ENCODE measurements at regions not wholly inside any gene's neighbourhood (a gene's known extent, or its start where the extent isn't known, plus 50 kb on each side); places are given as distances from the start of the nearest gene placed in this dataset.
"Not testable (repeated sequence)": the region's sequence is repeated elsewhere in the genome, so short reads cannot be mapped to it uniquely, and the experiment has no call there.

GRCh38 chr2:134002391-134002790 lies 251.5 kb upstream of the MGAT5 start:
- no peaks in the 10 kb centered on the region for H3K27me3 ChIP-seq
- no peak for DNase-seq (ENCODE audit: low spot score in 2 of 2)
- no peaks in the 10 kb centered on the region for H3K9me3 ChIP-seq
- intact Hi-C loops (cut with DNase I; ENCODE audit: low total_unique reads) = no loop called here
- H3K27ac ChIP-seq = no peak overlapping the region
- no peak overlapping the region for H3K4me3 ChIP-seq
- no peaks in the 10 kb centered on the region for H3K36me3 ChIP-seq
- TF ChIP-seq POLR2A (IDR thresholded peaks at IDR 0.05) = no peak
- TF ChIP-seq CTCF (IDR thresholded peaks at IDR 0.05) = no peak
- TF ChIP-seq POLR2AphosphoS5 (IDR thresholded peaks at IDR 0.05) = no peak
- no peaks in the 10 kb centered on the region for H3K4me1 ChIP-seq

GRCh38 chr2:134002921-134003320 lies 251.0 kb upstream of the MGAT5 start:
- TF ChIP-seq POLR2A (IDR thresholded peaks at IDR 0.05) (no peak), CTCF (IDR thresholded peaks at IDR 0.05) (no peak), POLR2AphosphoS5 (IDR thresholded peaks at IDR 0.05) (no peak)
- Histone ChIP-seq H3K27ac (no peak overlapping the region), H3K27me3 (no peaks in the 10 kb centered on the region), H3K9me3 (no peaks in the 10 kb centered on the region), H3K4me1 (no peaks in the 10 kb centered on the region), H3K36me3 (no peaks in the 10 kb centered on the region), H3K4me3 (no peak overlapping the region)
- no peak for DNase-seq (ENCODE audit: low spot score in 2 of 2)
- intact Hi-C loops (cut with DNase I; ENCODE audit: low total_unique reads) = no loop called here

GRCh38 chr2:134004467-134004866 lies 249.4 kb upstream of the MGAT5 start:
- H3K36me3 ChIP-seq = no peaks in the 10 kb centered on the region
- DNase-seq (ENCODE audit: low spot score in 2 of 2) = no peak
- H3K27ac ChIP-seq = no peak overlapping the region
- TF ChIP-seq POLR2A (IDR thresholded peaks at IDR 0.05) (no peak), POLR2AphosphoS5 (IDR thresholded peaks at IDR 0.05) (no peak), CTCF (IDR thresholded peaks at IDR 0.05) (no peak)
- H3K4me1 ChIP-seq = no peaks in the 10 kb centered on the region
- intact Hi-C loops (cut with DNase I; ENCODE audit: low total_unique reads) = no loop called here
- H3K9me3 ChIP-seq = no peaks in the 10 kb centered on the region
- H3K27me3 ChIP-seq = no peaks in the 10 kb centered on the region
- H3K4me3 ChIP-seq = no peak overlapping the region

- Histone ChIP-seq H3K27ac (no peak overlapping the region), H3K27me3 (no peaks in the 10 kb centered on the region), H3K4me1 (no peaks in the 10 kb centered on the region), H3K9me3 (no peaks in the 10 kb centered on the region), H3K36me3 (no peaks in the 10 kb centered on the region), H3K4me3 (no peak overlapping the region)
- TF ChIP-seq CTCF (IDR thresholded peaks at IDR 0.05) (no peak), POLR2AphosphoS5 (IDR thresholded peaks at IDR 0.05) (no peak), POLR2A (IDR thresholded peaks at IDR 0.05) (no peak)
- no peak for DNase-seq (ENCODE audit: low spot score in 2 of 2)
- intact Hi-C loops (cut with DNase I; ENCODE audit: low total_unique reads) = no loop called here
Measured at GRCh38 chr2:134008837-134009236, 245.0 kb upstream of the MGAT5 start.

GRCh38 chr2:134009440-134009839 lies 244.4 kb upstream of the MGAT5 start:
- TF ChIP-seq POLR2AphosphoS5 (IDR thresholded peaks at IDR 0.05) (no peak), POLR2A (IDR thresholded peaks at IDR 0.05) (no peak), CTCF (IDR thresholded peaks at IDR 0.05) (no peak)
- DNase-seq (ENCODE audit: low spot score in 2 of 2) = no peak
- Histone ChIP-seq H3K27ac (no peak overlapping the region), H3K4me3 (no peak overlapping the region), H3K27me3 (no peaks in the 10 kb centered on the region), H3K9me3 (no peaks in the 10 kb centered on the region), H3K36me3 (no peaks in the 10 kb centered on the region), H3K4me1 (no peaks in the 10 kb centered on the region)
- intact Hi-C loops (cut with DNase I; ENCODE audit: low total_unique reads) = no loop called here

- H3K27me3 ChIP-seq; H3K9me3 ChIP-seq; H3K36me3 ChIP-seq; H3K4me1 ChIP-seq; H3K27ac ChIP-seq; intact Hi-C loops (cut with DNase I; ENCODE audit: low total_unique reads); DNase-seq (ENCODE audit: low spot score in 2 of 2); H3K4me3 ChIP-seq: not testable (repeated sequence)
Measured at GRCh38 chr2:134009906-134010305, 244.0 kb upstream of the MGAT5 start.
